IMR-90 (cell line): ENCODE measurements at regions not wholly inside any gene's neighbourhood (a gene's known extent, or its start where the extent isn't known, plus 50 kb on each side); places are given as distances from the start of the nearest gene placed in this dataset.

ENCODE experiments used
- ATAC-seq: fragments of 200-7000 bp; cut with Tn5 transposase; 2 replicates; pipeline ENCODE4 v1.9.1; 2020; ENCODE audit warnings: low read depth, mild to moderate bottlenecking, moderate library complexity
- BruUV-seq: library from RNA; stranded (reverse); fragments of 400-500 nt; replicated peaks from 2 replicates; lab custom pipeline; 2021; lab: Mats Ljungman, UMichigan
- CTCF ChIA-PET: fragments of 300-600 bp; formaldehyde crosslinking; extraction: SDS; loops from one replicate; lab custom pipeline; 2021; ENCODE audit warnings: antibody characterized with exemption; lab: Yijun Ruan, JAX
- POLR2A ChIA-PET: fragments of 300-600 bp; sonication (Branson Sonifier 250); formaldehyde crosslinking; loops from one replicate; lab custom pipeline; 2022; ENCODE audit warnings: antibody characterized with exemption; ENCODE audit not compliant: unreplicated experiment; lab: Charles Lee
- DNase-seq: peaks from one replicate; pipeline ENCODE4 v3.0.0; 2013
- H2AFZ ChIP-seq: replicated peaks from 2 replicates; pipeline ENCODE3; 2013; ENCODE audit warnings: low read length, mild to moderate bottlenecking; ENCODE audit not compliant: poor library complexity
- H2AK5ac ChIP-seq: 2 replicates; pipeline ENCODE4 v1.6.1; 2013; ENCODE audit warnings: low read depth, low read length, inconsistent platforms
- H2AK9ac ChIP-seq: replicated peaks from 2 replicates; pipeline ENCODE3; 2013; ENCODE audit warnings: mild to moderate bottlenecking, low read depth, low read length, moderate library complexity; ENCODE audit not compliant: poor library complexity
- H2BK120ac ChIP-seq: 2 replicates; pipeline ENCODE4 v1.6.1; 2013; ENCODE audit warnings: low read depth, low read length, inconsistent platforms
- H2BK15ac ChIP-seq: 3 replicates; pipeline ENCODE4 v1.6.1; 2013; ENCODE audit warnings: low read depth, low read length, inconsistent platforms
- H2BK20ac ChIP-seq: 2 replicates; pipeline ENCODE4 v1.6.1; 2013; ENCODE audit warnings: low read depth, mild to moderate bottlenecking, inconsistent platforms, low read length, moderate library complexity
- H2BK5ac ChIP-seq: 2 replicates; pipeline ENCODE4 v1.6.1; 2013; ENCODE audit warnings: mild to moderate bottlenecking, low read depth, low read length, inconsistent platforms; ENCODE audit not compliant: poor library complexity, severe bottlenecking
- H3K14ac ChIP-seq: replicated peaks from 2 replicates; pipeline ENCODE4 v1.6.1; 2013; ENCODE audit warnings: low read depth, low read length, inconsistent platforms
- H3K18ac ChIP-seq: 2 replicates; pipeline ENCODE4 v1.6.1; 2013; ENCODE audit warnings: low read depth, low read length, control low read depth
- H3K23ac ChIP-seq: 2 replicates; pipeline ENCODE4 v1.6.1; 2013; ENCODE audit warnings: low read depth, low read length, inconsistent platforms
- H3K27ac ChIP-seq: 2 replicates; pipeline ENCODE4 v1.5.1; 2013; ENCODE audit warnings: mild to moderate bottlenecking, control low read depth, low read length; ENCODE audit not compliant: insufficient read depth
- H3K27me3 ChIP-seq: 2 replicates; pipeline ENCODE4 v1.6.1; 2013; ENCODE audit warnings: low read length; ENCODE audit not compliant: control insufficient read depth, insufficient read depth
- H3K36me3 ChIP-seq: 2 replicates; pipeline ENCODE4 v1.6.1; 2013; ENCODE audit warnings: low read length, mixed read lengths; ENCODE audit not compliant: control insufficient read depth, insufficient read depth
- H3K4ac ChIP-seq: 2 replicates; pipeline ENCODE4 v1.6.1; 2013; ENCODE audit warnings: low read depth, low read length, inconsistent platforms
- H3K4me1 ChIP-seq: 2 replicates; pipeline ENCODE4 v1.6.1; 2013; ENCODE audit warnings: low read length, mixed read lengths; ENCODE audit not compliant: control insufficient read depth, insufficient read depth
- H3K4me2 ChIP-seq: 2 replicates; pipeline ENCODE4 v1.6.1; 2013; ENCODE audit warnings: low read depth, mild to moderate bottlenecking, control low read depth, low read length, moderate library complexity
- H3K4me3 ChIP-seq: 2 replicates; pipeline ENCODE4 v1.5.1; 2013; ENCODE audit warnings: low read depth, mild to moderate bottlenecking, control low read depth, low read length, moderate library complexity; ENCODE audit not compliant: insufficient read depth
- H3K56ac ChIP-seq: 2 replicates; pipeline ENCODE4 v1.6.1; 2013; ENCODE audit warnings: low read length, inconsistent platforms; ENCODE audit not compliant: insufficient read depth; ENCODE audit errors: extremely low read depth
- H3K79me1 ChIP-seq, 2 experiments: 2 replicates each; pipeline ENCODE4 v1.6.1; 2013; ENCODE audit warnings: low read length in 2 of 2, inconsistent platforms in 1 of 2, low read depth in 1 of 2
- H3K9ac ChIP-seq: 2 replicates; pipeline ENCODE4 v1.6.1; 2013; ENCODE audit warnings: low read depth, low read length, control low read depth
- H3K9me1 ChIP-seq: 2 replicates; pipeline ENCODE4 v1.6.1; 2013; ENCODE audit warnings: low read length, inconsistent platforms; ENCODE audit not compliant: insufficient read depth
- H3K9me3 ChIP-seq: 2 replicates; pipeline ENCODE4 v1.6.1; 2013; ENCODE audit warnings: low read length; ENCODE audit not compliant: control insufficient read depth, insufficient read depth
- H4K20me1 ChIP-seq: 2 replicates; pipeline ENCODE4 v1.6.1; 2013; ENCODE audit warnings: low read length, inconsistent platforms; ENCODE audit not compliant: insufficient read depth
- H4K5ac ChIP-seq: 2 replicates; pipeline ENCODE4 v1.6.1; 2013; ENCODE audit warnings: mild to moderate bottlenecking, low read depth, low read length, control low read depth
- H4K8ac ChIP-seq, 2 experiments: 2 replicates each; pipeline ENCODE4 v1.6.1; 2013; ENCODE audit warnings: low read depth in 2 of 2, low read length in 2 of 2, control low read depth in 1 of 2, inconsistent platforms in 1 of 2
- H4K91ac ChIP-seq: 2 replicates; pipeline ENCODE4 v1.6.1; 2013; ENCODE audit warnings: low read depth, low read length, inconsistent platforms; ENCODE audit not compliant: insufficient read depth
- BHLHE40 ChIP-seq: fragments of 150-350 bp; IDR thresholded peaks from 2 replicates; pipeline ENCODE4 v1.6.1; 2016; ENCODE audit warnings: mild to moderate bottlenecking, low read depth, low read length
- CEBPB ChIP-seq: IDR thresholded peaks from 2 replicates; pipeline ENCODE4 v1.6.1; 2012; ENCODE audit warnings: low read depth, low read length, improper control_type of control experiment
- CHD1 ChIP-seq: IDR thresholded peaks from 2 replicates; pipeline ENCODE4 v1.6.1; 2012; ENCODE audit warnings: low read depth, low read length, improper control_type of control experiment
- CTCF ChIP-seq: conservative IDR thresholded peaks from 2 replicates; pipeline ENCODE4 v1.5.1; 2012; ENCODE audit warnings: mild to moderate bottlenecking, low read depth, low read length, improper control_type of control experiment
- ELK1 ChIP-seq: fragments of 150-350 bp; IDR thresholded peaks from 2 replicates; pipeline ENCODE4 v1.6.1; 2016; ENCODE audit warnings: low read depth, mild to moderate bottlenecking, low read length, moderate library complexity, borderline replicate concordance
- FOS ChIP-seq: fragments of 150-350 bp; IDR thresholded peaks from 2 replicates; pipeline ENCODE4 v1.6.1; 2016; ENCODE audit warnings: low read depth, low read length
- MAFK ChIP-seq: IDR thresholded peaks from 2 replicates; pipeline ENCODE4 v1.6.1; 2012; ENCODE audit warnings: low read depth, low read length, improper control_type of control experiment
- MAZ ChIP-seq: IDR thresholded peaks from 2 replicates; pipeline ENCODE4 v1.6.1; 2012; ENCODE audit warnings: low read depth, mild to moderate bottlenecking, low read length, improper control_type of control experiment, moderate library complexity, borderline replicate concordance
- MXI1 ChIP-seq: IDR thresholded peaks from 2 replicates; pipeline ENCODE4 v1.6.1; 2012; ENCODE audit warnings: low read depth, mild to moderate bottlenecking, low read length, moderate library complexity, borderline replicate concordance
- NFE2L2 ChIP-seq: fragments of 150-350 bp; IDR thresholded peaks from 2 replicates; pipeline ENCODE4 v1.6.1; 2016; ENCODE audit warnings: low read depth, mild to moderate bottlenecking, low read length
- POLR2A ChIP-seq: IDR thresholded peaks from 2 replicates; pipeline ENCODE4 v1.6.1; 2012; ENCODE audit warnings: mild to moderate bottlenecking, low read depth, low read length
- RAD21 ChIP-seq: IDR thresholded peaks from 2 replicates; pipeline ENCODE4 v1.6.1; 2012; ENCODE audit warnings: low read length, improper control_type of control experiment
- RCOR1 ChIP-seq: IDR thresholded peaks from 2 replicates; pipeline ENCODE4 v1.6.1; 2012; ENCODE audit warnings: mild to moderate bottlenecking, low read length, improper control_type of control experiment; ENCODE audit not compliant: insufficient replicate concordance
- RFX5 ChIP-seq: IDR thresholded peaks from 2 replicates; pipeline ENCODE4 v1.8.0; 2012; ENCODE audit warnings: low read depth, mild to moderate bottlenecking, low read length, moderate library complexity
- SMC3 ChIP-seq: fragments of 150-350 bp; IDR thresholded peaks from 2 replicates; pipeline ENCODE4 v1.6.1; 2016; ENCODE audit warnings: low read depth, mild to moderate bottlenecking, antibody characterized with exemption, low read length, moderate library complexity
- USF2 ChIP-seq: fragments of 150-350 bp; IDR thresholded peaks from 2 replicates; pipeline ENCODE4 v1.6.1; 2017; ENCODE audit warnings: mild to moderate bottlenecking, antibody characterized with exemption, low read length, low read depth
- WGBS, 2 experiments: methylation state at CpG; one replicate each; pipeline versions ENCODE4 v1.1.5 to v1.1.7; 2013; ENCODE audit warnings: missing lambda C conversion rate in 2 of 2; ENCODE audit not compliant: insufficient read length in 1 of 2; ENCODE audit errors: extremely low coverage in 2 of 2; 5-methylcytosine and 5-hydroxymethylcytosine counted together
- dilution Hi-C: fragments of 300-500 bp; cut with HindIII; formaldehyde crosslinking; loops from one replicate; pipeline ENCODE4 v1.14.3; 2018; ENCODE audit warnings: low sequenced_read_pairs; ENCODE audit not compliant: unreplicated experiment
- in situ Hi-C: fragments of 300-500 bp; cut with MboI; formaldehyde crosslinking; loops from 3 replicates; pipeline ENCODE4 v1.14.3; 2019; ENCODE audit warnings: low sequenced_read_pairs, inconsistent platforms, mixed read lengths
- intact Hi-C: fragments of 100-400 bp; cut with micrococcal nuclease; formaldehyde crosslinking; loops from 2 replicates; pipeline ENCODE4 v1.10.0; 2022

- Histone ChIP-seq H4K20me1 (no peaks in the 10 kb centered on the region), H3K14ac (no peak overlapping the region), H3K9me3 (no peaks in the 10 kb centered on the region), H3K27me3 (no peaks in the 10 kb centered on the region), H4K8ac (no peak overlapping the region), H2BK15ac (no peak overlapping the region), H2AFZ (no peak overlapping the region), H3K9me1 (no peaks in the 10 kb centered on the region), H3K27ac (no peak overlapping the region), H3K23ac (no peak overlapping the region), H3K4me2 (no peak overlapping the region), H4K5ac (no peak overlapping the region), H4K91ac (no peak overlapping the region), H3K9ac (no peak overlapping the region), H2AK9ac (no peak overlapping the region), H3K4me1 (no peaks in the 10 kb centered on the region), H2BK5ac (no peak overlapping the region), H3K79me1 (no peaks in the 10 kb centered on the region), H3K56ac (no peak overlapping the region), H2BK20ac (no peak overlapping the region), H3K4ac (no peak overlapping the region), H2AK5ac (no peak overlapping the region), H3K4me3 (no peak overlapping the region), H3K36me3 (no peaks in the 10 kb centered on the region), H3K18ac (no peak overlapping the region), H2BK120ac (no peak overlapping the region)
- POLR2A ChIA-PET = no interaction called here
- no peak for ATAC-seq
- in situ Hi-C loops = no loop called here
- DNase-seq = no peak
- no TSS peak for BruUV-seq
- CTCF ChIA-PET = no interaction called here
- intact Hi-C loops = loop anchor here (5.0 to 10.0 kb wide), 2 partner anchors 187 to 1741 kb away; a partner anchor contains a TSS
- WGBS, 2 experiments = 40% methylated on average over 1 of the region's 2 CpGs; no CpG with 5 or more reads in 1 of the 2 experiments
- dilution Hi-C loops = no loop called here
- TF ChIP-seq POLR2A = no peak
- no peak for TF ChIP-seq RCOR1
- no peak for TF ChIP-seq BHLHE40
- no peak for TF ChIP-seq CEBPB
- TF ChIP-seq NFE2L2 = no peak
- no peak for TF ChIP-seq FOS
- no peak for TF ChIP-seq CTCF
- TF ChIP-seq ELK1 = no peak
- TF ChIP-seq MXI1 = no peak
- TF ChIP-seq SMC3 = no peak
- no peak for TF ChIP-seq CHD1
- TF ChIP-seq RAD21 = no peak
- no peak for TF ChIP-seq MAZ
- no peak for TF ChIP-seq MAFK
- TF ChIP-seq RFX5 = no peak
- no peak for TF ChIP-seq USF2
Measured at GRCh38 chr12:62005615-62006014, 254.6 kb upstream of the USP15 start.
